GM10266 (cell line): ENCODE measurements at regions not wholly inside any gene's neighbourhood (a gene's known extent, or its start where the extent isn't known, plus 50 kb on each side); places are given as distances from the start of the nearest gene placed in this dataset.

Experiments used
- DNase-seq: peaks from one replicate; pipeline ENCODE4 v3.0.0; 2012; ENCODE audit errors: extremely low spot score
- CTCF ChIP-seq: IDR thresholded peaks from 2 replicates; pipeline ENCODE4 v1.5.1; 2012; ENCODE audit warnings: mild to moderate bottlenecking, low read depth; ENCODE audit not compliant: control insufficient read depth, insufficient read depth; ENCODE audit errors: missing control alignments

GRCh38 chr22:27132400-27132799 lies 475.0 kb downstream of the MIAT start:
- no peak for TF ChIP-seq CTCF
- DNase-seq = no peak

- no peak for DNase-seq
- TF ChIP-seq CTCF = no peak
Observed at GRCh38 chr22:27133019-27133431, 475.6 kb downstream of the MIAT start.

GRCh38 chr22:27133681-27134314 lies 476.4 kb downstream of the MIAT start:
- no peak for DNase-seq
- no peak for TF ChIP-seq CTCF

DNA sequence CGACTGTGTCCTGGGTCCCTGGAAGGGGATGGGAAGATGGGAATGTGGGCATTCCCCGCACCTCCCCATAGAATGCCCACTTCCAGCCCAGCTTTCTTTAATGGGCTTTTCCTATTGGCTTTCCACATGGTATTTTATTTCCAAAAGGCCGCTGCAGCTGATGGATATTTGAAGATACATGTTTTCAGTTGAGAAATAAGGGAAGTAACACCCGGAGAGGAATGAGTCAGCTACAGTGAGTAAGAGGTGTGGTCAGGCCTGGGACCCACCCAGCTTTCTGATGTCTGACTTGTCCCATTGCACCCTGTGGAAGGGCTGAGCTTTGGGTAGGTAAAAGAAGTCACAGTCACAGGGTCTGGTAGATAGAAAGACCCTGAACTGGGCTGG lies 476.9 kb downstream of the MIAT start:
- DNase-seq = peak; percentile 19

GRCh38 chr22:27135031-27135981 lies 477.9 kb downstream of the MIAT start:
- DNase-seq = no peak
- no peak for TF ChIP-seq CTCF

More for the DNA sequence above, 476.9 kb downstream of the MIAT start:
- TF ChIP-seq CTCF = no peak

- no peak for DNase-seq
- TF ChIP-seq CTCF = no peak
Observed at GRCh38 chr22:27136596-27136995, 479.2 kb downstream of the MIAT start.

DNA sequence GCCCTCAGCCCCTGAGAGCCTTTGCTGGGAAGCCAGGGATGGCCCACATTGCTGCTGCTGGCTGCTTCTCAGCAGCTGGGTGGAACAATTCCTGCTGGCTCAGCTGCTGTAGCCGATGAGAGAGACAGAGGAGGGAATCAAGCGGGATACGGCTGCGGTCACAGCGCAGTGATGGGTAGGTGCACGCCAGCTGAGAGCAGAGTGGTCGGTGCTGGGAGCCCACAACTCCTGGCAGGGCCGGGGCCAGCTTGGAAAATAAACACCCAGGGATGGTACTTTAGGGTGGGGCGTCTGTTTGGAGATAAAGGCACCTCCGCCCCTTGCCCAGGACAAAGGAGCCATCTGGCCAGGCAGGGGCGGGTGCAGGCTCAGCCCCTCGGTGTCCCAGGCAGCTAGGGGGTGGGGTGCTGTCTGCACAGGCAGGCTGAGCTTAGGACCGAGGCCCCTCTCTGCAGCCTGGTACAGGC lies 480.5 kb downstream of the MIAT start:
- no peak for TF ChIP-seq CTCF
- no peak for DNase-seq
